ENCODE measurements at regions not wholly inside any gene's neighbourhood (a gene's known extent, or its start where the extent isn't known, plus 50 kb on each side); places are given as distances from the start of the nearest gene placed in this dataset.

DNA sequence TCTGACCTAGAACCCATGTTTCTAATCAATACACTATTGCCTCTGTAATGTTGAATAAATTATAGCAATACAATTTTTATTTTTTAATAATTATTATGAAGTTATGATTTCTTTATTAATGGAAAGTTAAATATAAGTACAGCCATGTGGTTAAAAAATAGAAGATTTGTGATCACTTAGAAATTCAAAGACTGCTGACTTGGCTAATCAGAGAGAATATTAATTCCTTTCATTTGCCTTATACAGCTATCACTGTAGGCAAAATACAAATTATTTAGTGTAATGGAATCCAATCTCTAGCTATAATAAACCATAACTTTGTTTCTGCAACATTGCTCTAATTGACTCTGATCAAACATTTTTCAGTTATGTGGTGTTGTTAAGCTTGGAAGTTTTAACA is 255.0 kb upstream of the TAS2R1 start:
- DNase-seq (no peak), ATAC-seq (no peak)
- intact Hi-C loops (cut with micrococcal nuclease): no loop called here

- no peak for DNase-seq
- intact Hi-C loops (cut with micrococcal nuclease): no loop called here
- ATAC-seq: no peak
These were observed 248.1 kb upstream of the TAS2R1 start for GRCh38 chr5:9878206-9878605.

DNA sequence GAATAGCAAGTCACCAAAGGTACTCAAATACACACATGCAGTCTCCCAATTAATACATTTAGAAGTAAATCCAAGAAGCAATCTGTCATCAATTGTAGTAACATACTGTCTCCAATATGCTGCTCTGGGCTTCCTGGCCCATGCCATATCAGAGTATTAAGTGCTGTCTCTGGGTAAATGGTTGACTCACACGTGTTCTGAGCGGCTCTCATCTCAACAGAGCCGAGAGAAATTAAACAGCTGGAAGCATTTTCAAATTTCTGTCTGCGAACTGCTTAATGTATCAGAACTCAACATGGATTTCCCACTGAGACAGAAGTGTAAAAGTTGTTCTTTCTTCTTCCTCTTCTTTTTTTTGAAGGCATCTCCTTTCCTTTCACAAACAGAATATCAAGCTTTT is 247.3 kb upstream of the TAS2R1 start:
- intact Hi-C loops (cut with micrococcal nuclease): no loop called here
- DNase-seq (no peak), ATAC-seq (no peak)

- intact Hi-C loops (cut with micrococcal nuclease): no loop called here
- DNase-seq: no peak
These were observed 246.3 kb upstream of the TAS2R1 start for GRCh38 chr5:9876451-9876850.

GRCh38 chr5:9869616-9870288 is 239.6 kb upstream of the TAS2R1 start:
- intact Hi-C loops (cut with micrococcal nuclease): no loop called here
- ATAC-seq: no peak
- no peak for DNase-seq

More at GRCh38 chr5:9876451-9876850, 246.3 kb upstream of the TAS2R1 start:
- ATAC-seq: no peak

GRCh38 chr5:9865574-9865973 is 235.4 kb upstream of the TAS2R1 start:
- ATAC-seq (no peak), DNase-seq (no peak)
- intact Hi-C loops (cut with micrococcal nuclease): no loop called here

GRCh38 chr5:9864791-9865190 is 234.6 kb upstream of the TAS2R1 start:
- ATAC-seq (no peak), DNase-seq (no peak)
- intact Hi-C loops (cut with micrococcal nuclease): no loop called here

- no peak for ATAC-seq
- DNase-seq: no peak
- intact Hi-C loops (cut with micrococcal nuclease): no loop called here
These were observed 233.3 kb upstream of the TAS2R1 start for GRCh38 chr5:9863486-9863885.

DNA sequence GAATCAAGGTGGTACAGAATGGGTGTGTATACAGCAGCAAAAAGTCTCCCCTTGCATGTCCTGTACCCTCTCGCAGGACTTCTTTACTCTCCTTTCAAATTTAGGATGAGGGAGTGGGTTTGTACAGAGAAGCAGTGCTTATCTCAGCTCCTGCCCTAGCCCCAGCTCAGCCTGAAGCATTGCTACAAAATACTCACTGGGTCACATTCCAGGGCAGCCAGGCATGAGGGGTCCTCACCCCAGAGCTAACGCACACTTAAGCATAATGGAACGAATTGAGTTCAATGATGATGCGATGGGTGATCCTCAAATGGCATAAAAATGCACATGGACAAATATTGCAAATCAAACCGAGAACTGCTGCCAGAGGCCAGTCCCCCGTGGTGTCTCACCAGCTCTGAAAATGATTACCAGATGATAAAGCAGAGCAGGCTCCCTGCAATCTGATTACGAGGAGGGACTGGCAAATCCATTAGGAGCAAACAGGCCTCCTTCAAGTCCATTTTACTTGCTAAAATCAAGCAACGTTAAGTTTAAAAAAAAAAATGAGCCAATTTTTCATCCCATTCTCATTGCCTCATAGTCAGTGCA is 231.6 kb upstream of the TAS2R1 start:
- intact Hi-C loops (cut with micrococcal nuclease): no loop called here
- no peak for DNase-seq
- no peak for ATAC-seq

GRCh38 chr5:9859808-9860207 is 229.7 kb upstream of the TAS2R1 start:
- intact Hi-C loops (cut with micrococcal nuclease): no loop called here
- no peak for ATAC-seq

GRCh38 chr5:9858043-9858442 is 227.9 kb upstream of the TAS2R1 start:
- no peak for DNase-seq
- no peak for ATAC-seq
- intact Hi-C loops (cut with micrococcal nuclease): no loop called here

More at GRCh38 chr5:9859808-9860207, 229.7 kb upstream of the TAS2R1 start:
- no peak for DNase-seq

- ATAC-seq: no peak
- intact Hi-C loops (cut with micrococcal nuclease): no loop called here
- DNase-seq: no peak
These were observed 223.2 kb upstream of the TAS2R1 start for GRCh38 chr5:9853309-9853708.

- ATAC-seq (no peak), DNase-seq (no peak)
- intact Hi-C loops (cut with micrococcal nuclease): no loop called here
These were observed 222.5 kb upstream of the TAS2R1 start for GRCh38 chr5:9852671-9853070.

DNA sequence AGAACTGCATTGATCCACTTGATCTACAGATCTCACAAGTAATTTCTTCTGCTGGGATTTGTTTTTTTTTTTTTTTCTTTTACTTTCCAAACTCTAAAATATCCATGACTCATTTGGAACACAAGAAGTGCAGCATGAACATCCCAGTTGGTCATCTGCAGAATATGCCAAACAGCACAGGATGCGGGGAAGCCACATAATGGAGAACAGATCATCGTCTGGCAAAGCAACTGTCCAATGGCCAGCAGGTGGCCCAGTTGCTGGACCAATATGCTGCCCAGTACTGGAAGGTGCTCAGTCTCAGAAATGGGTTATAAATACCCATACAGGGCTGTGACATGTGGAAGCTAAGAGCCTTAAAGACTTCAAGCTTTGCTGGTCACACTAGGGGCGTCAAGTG is 221.3 kb upstream of the TAS2R1 start:
- ATAC-seq (no peak), DNase-seq (no peak)
- intact Hi-C loops (cut with micrococcal nuclease): no loop called here

- DNase-seq: no peak
- no peak for ATAC-seq
These were observed 220.3 kb upstream of the TAS2R1 start for GRCh38 chr5:9850456-9850855.

DNA sequence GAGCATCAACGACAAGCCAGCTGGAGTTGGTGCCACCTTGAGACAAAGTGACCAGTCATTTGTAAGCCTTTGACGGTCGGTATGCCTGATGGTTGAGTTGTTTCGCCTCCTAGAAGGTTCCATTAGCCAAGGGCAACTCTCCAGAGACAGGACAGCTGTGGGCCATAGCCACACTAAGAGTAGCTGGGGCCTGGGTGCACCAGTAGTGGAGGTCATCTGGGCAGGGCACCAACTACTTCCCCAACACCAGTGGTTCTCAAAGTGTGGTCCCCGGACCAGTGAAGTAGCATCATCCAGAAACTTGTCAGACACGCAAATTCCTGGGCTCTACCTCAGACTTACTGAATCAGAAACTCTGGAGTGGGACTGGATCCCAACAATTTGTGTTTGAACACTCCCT is 217.5 kb upstream of the TAS2R1 start:
- intact Hi-C loops (cut with micrococcal nuclease): no loop called here
- ATAC-seq: no peak

More at GRCh38 chr5:9850456-9850855, 220.3 kb upstream of the TAS2R1 start:
- intact Hi-C loops (cut with micrococcal nuclease): no loop called here

GRCh38 chr5:9845185-9845584 is 215.0 kb upstream of the TAS2R1 start:
- ATAC-seq (no peak), DNase-seq (no peak)
- intact Hi-C loops (cut with micrococcal nuclease): no loop called here

More for the DNA sequence above, 217.5 kb upstream of the TAS2R1 start:
- DNase-seq: no peak

DNA sequence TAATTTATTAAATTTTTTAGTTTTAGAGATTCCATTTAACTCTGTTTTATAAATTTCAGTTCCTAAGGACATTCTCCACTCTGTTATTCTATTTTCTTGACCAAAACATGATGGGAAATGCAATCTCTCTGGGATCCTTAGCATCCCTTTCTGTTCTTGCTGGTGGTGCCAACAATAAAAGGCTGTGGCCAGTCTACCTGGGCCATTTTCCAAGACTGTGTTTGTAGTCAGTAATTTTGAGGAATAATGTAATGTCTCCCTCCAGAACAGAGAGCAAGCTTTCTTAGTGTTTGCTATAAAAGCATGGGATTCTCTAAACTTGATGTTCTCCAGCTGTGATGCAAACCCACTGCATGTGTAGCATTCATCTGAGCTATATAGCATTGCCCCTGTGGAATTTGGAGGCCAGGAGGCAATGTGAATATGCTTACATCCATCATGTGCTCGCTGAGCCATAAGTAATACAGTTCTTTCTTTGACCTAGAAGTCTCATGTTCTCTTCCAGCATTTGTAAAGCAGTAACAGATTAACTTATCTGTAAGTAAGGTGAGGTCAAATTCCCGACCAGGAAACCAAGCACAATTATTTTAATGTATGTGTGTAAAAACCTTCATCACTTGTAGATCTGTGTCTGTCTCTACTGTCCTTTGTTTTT is 211.5 kb upstream of the TAS2R1 start:
- ATAC-seq: no peak
- intact Hi-C loops (cut with micrococcal nuclease): no loop called here
- DNase-seq: no peak

DNA sequence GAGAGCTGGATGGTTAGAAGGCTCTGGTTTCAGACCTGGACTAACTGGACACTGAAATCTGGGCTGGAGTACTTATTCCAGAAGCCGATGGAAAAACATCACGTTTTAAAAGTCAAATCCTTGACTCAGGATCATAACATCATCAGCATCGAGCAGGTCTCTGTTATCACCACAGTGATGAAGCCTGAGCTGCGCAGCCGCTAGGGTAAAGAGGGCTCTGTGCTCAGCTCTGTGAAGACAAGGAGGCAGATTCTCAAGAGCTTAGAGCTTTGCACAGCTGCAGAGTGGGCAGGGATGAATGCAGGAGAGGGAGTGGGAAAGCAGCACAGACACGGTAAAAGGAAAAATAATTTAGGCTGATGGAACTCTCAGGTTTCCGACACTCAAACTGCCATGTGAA is 208.8 kb upstream of the TAS2R1 start:
- DNase-seq (no peak), ATAC-seq (no peak)
- intact Hi-C loops (cut with micrococcal nuclease): no loop called here

DNA sequence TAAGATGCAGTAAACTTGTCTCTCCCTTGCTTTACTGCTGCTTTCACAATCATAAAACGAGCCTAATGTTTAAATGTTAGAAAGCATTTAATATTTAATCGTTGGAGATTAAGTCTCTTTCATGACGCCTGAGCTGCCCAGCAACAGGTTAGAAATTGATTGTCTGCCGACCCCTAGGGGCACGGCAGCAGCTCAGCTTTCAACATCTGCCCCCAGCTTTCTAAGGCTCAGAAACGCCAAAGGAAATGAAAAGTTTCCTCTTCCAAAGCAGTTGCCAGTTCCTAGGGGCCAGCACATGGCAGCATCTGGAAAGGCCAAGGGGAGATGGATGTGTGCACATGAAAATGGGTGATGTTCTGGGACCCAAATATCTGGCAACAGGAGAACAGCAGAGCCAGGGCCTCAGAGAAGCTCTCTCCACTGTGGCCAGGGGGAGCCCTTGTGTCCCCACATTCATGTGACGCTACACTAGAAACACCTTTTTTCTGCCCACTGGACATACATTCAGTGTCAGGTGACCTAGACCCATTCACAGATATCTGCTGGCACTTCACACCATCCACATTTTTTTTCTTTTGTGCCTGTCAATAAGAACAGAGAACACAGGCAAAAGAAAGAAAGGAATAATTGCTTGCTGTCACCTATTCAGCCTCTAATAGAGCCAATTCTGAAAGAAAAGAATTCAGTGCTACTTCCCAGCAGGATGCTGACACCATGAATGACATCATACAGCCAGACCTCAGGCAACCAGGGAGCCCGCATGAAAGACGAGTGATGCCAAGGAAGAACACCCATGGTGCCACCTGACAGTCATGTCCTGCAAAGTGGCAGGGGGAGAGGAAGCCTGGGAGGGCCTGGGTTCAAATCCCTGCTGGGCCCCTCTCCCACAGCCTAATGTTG is 205.0 kb upstream of the TAS2R1 start:
- no peak for ATAC-seq
- intact Hi-C loops (cut with micrococcal nuclease): no loop called here
- DNase-seq: no peak
